Activated T-cell treated with anti-CD3 and anti-CD28 coated beads for 4 hours (primary cell): ENCODE measurements at regions not wholly inside any gene's neighbourhood (a gene's known extent, or its start where the extent isn't known, plus 50 kb on each side); places are given as distances from the start of the nearest gene placed in this dataset.
"Not testable (repeated sequence)": the region's sequence is repeated elsewhere in the genome, so short reads cannot be mapped to it uniquely, and the experiment has no call there.

Experiments
- DNase-seq: peaks from one replicate; pipeline ENCODE4 v3.0.0-alpha.2; 2020

DNA sequence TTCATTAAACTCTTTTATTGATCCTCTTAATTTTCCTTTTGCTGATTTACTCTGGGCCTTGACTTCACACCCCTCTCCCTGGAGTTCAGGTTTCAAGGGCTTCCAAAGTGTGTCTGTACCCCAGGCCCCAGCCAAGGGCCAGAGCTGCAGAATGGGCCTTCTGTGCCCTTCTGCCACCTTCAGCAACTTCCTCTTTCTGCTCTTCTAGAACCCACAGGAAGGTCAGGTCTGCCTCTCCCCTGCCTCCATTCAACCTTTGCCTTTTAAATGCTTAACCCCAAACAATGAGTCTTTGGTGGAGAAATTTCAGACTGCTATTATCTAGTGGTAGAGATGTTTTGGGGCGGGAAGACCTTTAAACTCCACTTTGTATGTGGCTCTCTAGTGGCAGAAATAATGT, 63.1 kb downstream of the TSN start:
- DNase-seq, result no peak

GRCh38 chr2:121819846-121820245, 64.4 kb downstream of the TSN start:
- DNase-seq, result no peak

DNA sequence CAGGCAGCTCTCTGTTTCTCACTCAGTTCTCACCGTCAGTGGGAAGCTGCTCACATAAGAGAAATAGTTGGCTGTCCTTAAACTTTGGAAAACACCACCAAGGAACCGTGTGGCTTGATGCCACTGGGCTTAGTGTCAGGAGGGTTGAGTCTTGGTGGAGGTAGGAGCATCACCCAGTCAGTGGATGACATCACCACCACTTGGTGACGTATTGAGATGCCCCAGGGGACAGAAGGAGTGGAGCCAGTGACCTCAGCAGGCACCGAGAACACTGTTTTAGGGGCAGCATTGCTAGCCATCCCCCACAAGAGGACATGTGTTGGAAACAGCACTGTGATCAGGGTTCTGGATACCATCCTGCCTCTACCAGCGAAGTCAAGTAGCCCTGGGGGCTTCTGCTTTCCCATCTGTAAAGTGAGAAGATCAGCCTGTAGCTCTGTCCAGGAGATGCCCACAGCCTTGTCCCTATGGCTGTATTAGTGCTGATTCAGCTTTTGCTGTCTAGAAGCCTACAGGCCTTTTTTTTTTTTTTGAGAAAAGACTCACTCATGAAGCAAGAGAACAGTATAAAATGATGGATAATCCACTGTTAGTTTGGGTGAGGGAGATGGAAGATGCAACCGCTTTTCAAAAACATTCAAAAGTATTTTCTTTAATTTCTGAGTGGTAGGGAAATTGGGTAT, 66.2 kb downstream of the TSN start:
- no peak for DNase-seq

DNA sequence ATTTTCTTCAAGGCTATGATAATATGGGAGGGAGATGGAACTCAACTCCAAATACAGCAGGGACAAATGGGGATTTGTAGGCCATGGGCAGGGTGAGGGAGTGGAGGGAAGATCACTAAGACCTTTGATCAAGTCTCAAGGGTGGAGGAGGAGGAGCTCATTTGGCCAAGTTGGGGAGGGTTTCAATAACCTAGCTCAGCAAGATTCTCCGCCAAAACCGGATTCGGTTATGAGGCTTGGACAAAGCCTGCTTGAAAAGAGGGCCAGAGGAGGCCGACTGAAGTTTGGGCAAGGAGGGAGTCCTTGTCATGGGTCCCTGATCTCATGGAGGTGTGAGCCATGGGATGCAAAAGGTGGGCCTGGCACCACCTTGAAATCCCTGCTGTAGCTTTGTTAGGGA, 68.8 kb downstream of the TSN start:
- no peak for DNase-seq

GRCh38 chr2:121825003-121825950, 69.8 kb downstream of the TSN start:
- no peak for DNase-seq

GRCh38 chr2:121826036-121826435, 70.6 kb downstream of the TSN start:
- no peak for DNase-seq

- DNase-seq, result no peak
Observed at GRCh38 chr2:121828281-121828731, 72.9 kb downstream of the TSN start.

DNA sequence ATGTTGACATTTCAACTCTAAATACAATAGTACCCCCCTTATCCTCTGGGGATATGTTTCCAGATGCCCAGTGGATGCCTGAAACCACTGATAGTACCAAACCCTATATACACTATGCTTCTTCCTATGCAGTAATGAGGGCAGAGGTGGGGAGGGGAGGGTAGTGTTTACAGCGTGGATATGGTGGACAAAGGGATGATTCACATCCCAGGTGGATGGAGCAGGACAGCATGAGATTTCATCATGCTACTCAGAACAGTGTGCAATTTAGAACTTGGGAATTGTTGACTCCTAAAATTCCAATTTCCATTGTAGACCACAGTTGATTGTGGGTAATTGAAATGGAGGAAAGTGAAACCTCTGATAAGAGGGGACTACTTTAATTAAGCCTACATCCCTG, 75.4 kb downstream of the TSN start:
- no peak for DNase-seq

DNA sequence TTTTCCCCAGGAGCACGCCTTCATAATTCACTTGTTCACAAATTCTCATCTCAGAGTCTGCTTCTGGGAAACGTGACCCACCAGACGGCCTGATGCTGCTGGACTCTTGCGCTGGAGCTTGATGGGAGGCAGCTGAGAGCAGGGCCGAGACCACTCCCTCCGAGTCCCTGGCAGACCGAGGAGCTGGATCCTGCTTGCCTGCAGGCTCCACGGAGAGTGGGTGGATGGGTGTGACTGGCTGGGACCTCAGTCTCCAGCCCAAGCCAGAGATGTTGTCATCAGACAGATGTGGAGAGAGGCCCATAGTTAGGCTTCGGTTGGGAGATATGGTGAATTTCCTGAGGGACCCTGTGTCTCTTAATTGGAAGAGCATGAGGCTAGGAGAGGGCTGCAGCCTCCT, 76.4 kb downstream of the TSN start:
- DNase-seq, result no peak

GRCh38 chr2:121832412-121833357, 77.2 kb downstream of the TSN start:
- no peak for DNase-seq

DNA sequence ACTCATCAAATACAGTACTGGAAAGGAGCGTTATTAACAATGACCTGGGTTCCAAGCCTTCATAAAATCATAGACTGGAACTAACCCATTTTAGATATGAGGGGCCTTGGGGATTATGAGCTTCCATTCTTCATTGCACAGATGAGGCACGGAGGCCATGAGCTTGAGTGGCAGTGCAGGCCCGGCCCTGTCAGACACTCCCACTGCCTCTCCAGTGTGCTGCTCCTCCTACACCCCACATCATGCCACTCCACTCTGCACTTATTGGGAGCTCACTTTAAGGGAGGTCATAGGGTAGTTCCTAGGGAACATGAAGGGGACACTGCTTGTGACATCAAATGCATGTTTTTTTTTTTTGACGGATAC, 77.9 kb downstream of the TSN start:
- DNase-seq, result no peak

- no peak for DNase-seq
Observed at GRCh38 chr2:121836611-121837010, 81.2 kb downstream of the TSN start.

DNA sequence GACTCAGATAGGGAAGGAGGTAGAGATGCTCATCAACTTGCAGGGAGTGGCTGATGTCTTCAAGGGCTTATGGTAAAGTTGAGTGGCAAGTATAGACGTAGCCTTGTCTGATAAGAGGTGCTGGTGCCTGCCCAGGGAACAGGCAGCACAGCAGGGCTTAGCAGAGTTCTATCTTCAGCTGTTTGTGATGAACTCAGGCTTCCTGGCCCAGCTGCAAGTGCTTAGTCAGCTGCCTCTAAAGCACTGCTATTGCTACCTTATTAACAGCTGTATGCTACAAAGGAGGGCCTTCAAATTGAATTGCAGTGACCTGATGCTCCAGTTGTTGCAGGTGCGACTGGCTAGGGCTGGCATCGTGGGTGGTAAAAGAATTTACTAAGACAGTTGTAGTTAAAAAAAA, 82.1 kb downstream of the TSN start:
- DNase-seq, result no peak

- no peak for DNase-seq
Observed at GRCh38 chr2:121838551-121838950, 83.1 kb downstream of the TSN start.

GRCh38 chr2:121839584-121839983, 84.1 kb downstream of the TSN start:
- no peak for DNase-seq

GRCh38 chr2:121849236-121849635, 93.8 kb downstream of the TSN start:
- DNase-seq, result no peak

- not testable (repeated sequence) for DNase-seq
Observed at GRCh38 chr2:121853149-121853548, 97.7 kb downstream of the TSN start.

- no peak for DNase-seq
Observed at GRCh38 chr2:121855510-121855909, 100.1 kb downstream of the TSN start.

- DNase-seq, result no peak
Observed at GRCh38 chr2:121856360-121856759, 100.9 kb downstream of the TSN start.

DNA sequence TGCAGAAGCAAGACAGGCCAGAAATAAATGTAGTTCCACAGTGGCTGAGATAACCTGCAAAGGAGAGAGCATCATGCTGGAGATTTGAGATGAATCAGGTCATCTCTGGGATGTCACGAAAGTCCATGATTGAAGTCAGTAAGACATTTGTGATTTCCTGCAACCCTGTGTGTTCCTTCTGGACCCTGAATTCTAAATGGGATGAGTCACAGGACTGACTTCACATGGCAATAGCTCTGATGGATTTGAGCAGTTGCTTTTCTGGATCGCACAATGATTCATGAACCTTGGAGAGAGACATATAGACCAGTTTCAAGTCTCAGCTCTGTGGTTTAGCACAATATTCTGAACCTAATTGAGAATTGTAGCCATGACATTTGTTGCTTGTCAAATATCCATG, 102.9 kb downstream of the TSN start:
- DNase-seq, result no peak

GRCh38 chr2:121858847-121859246, 103.4 kb downstream of the TSN start:
- DNase-seq, result no peak

- DNase-seq, result no peak
Observed at GRCh38 chr2:121860033-121860757, 104.7 kb downstream of the TSN start.
